ENCODE measurements at regions not wholly inside any gene's neighbourhood (a gene's known extent, or its start where the extent isn't known, plus 50 kb on each side); places are given as distances from the start of the nearest gene placed in this dataset.

GRCh38 chr2:150586858-150587257 lies 99.4 kb upstream of the RND3 start:
- TF ChIP-seq ZNF8 (CRISPR knock-in tag; IDR thresholded peaks at IDR 0.05) = no peak
- no peak for TF ChIP-seq PATZ1 (CRISPR knock-in tag; IDR thresholded peaks at IDR 0.05; ENCODE audit: borderline replicate concordance)
- TF ChIP-seq TCF4 (CRISPR knock-in tag; IDR thresholded peaks at IDR 0.05; ENCODE audit: borderline replicate concordance) = no peak
- TF ChIP-seq TSHZ2 (CRISPR knock-in tag; IDR thresholded peaks at IDR 0.05) = no peak
- TF ChIP-seq CREB5 (CRISPR knock-in tag; IDR thresholded peaks at IDR 0.05; ENCODE audit: low read depth) = no peak
- no peak for TF ChIP-seq ZNF565 (CRISPR knock-in tag; conservative IDR thresholded peaks at IDR 0.05; ENCODE audit: low read depth)
- TF ChIP-seq CSDC2 (CRISPR knock-in tag; IDR thresholded peaks at IDR 0.05) = no peak
- TF ChIP-seq ZFP30 (CRISPR knock-in tag; IDR thresholded peaks at IDR 0.05) = no peak
- no peak for TF ChIP-seq ZC3H10 (CRISPR knock-in tag; IDR thresholded peaks at IDR 0.05)
- TF ChIP-seq ZNF70 (CRISPR knock-in tag; IDR thresholded peaks at IDR 0.05) = no peak
- no peak for TF ChIP-seq SNAI2 (CRISPR knock-in tag; IDR thresholded peaks at IDR 0.05)
